GM12878 (cell line): ENCODE measurements at regions not wholly inside any gene's neighbourhood (a gene's known extent, or its start where the extent isn't known, plus 50 kb on each side); places are given as distances from the start of the nearest gene placed in this dataset.

ENCODE experiments used
- ATAC-seq: fragments of 200-7000 bp; cut with Tn5 transposase; 3 replicates; pipeline ENCODE4 v1.9.1; 2020; ENCODE audit warnings: mild to moderate bottlenecking, moderate library complexity
- BruUV-seq: library from RNA; stranded (reverse); fragments of 400-500 nt; replicated peaks from 2 replicates; lab custom pipeline; 2021; lab: Mats Ljungman, UMichigan
- CTCF ChIA-PET: fragments of 300-600 bp; sonication (Branson Sonifier 250); formaldehyde crosslinking; extraction: SDS; loops from one replicate; lab custom pipeline; 2021; ENCODE audit warnings: inconsistent platforms; lab: Yijun Ruan, JAX
- POLR2A ChIA-PET: fragments of 350-600 bp; formaldehyde crosslinking; extraction: SDS; loops from one replicate; lab custom pipeline; 2021; ENCODE audit warnings: inconsistent platforms; lab: Charles Lee
- RAD21 ChIA-PET: fragments of 300-600 bp; sonication (Branson Sonifier 250); formaldehyde crosslinking; loops from one replicate; lab custom pipeline; 2023; ENCODE audit warnings: antibody characterized with exemption; ENCODE audit not compliant: unreplicated experiment; lab: Charles Lee
- SMC1A ChIA-PET: fragments of 300-600 bp; sonication (Branson Sonifier 250); formaldehyde crosslinking; loops from one replicate; lab custom pipeline; 2023; ENCODE audit not compliant: unreplicated experiment, uncharacterized antibody; lab: Charles Lee
- DNase-seq: peaks from one replicate; pipeline ENCODE4 v3.0.0-alpha.2; 2011; ENCODE audit warnings: low read depth, low spot score
- FAIRE-seq: peaks from 3 replicates; lab custom pipeline; 2011; peaks lifted over from hg19 to GRCh38; lab: Jason Lieb, UNC
- H2AFZ ChIP-seq: 2 replicates; pipeline ENCODE4 v1.6.0; 2011; ENCODE audit warnings: low read depth, low read length, control low read depth; ENCODE audit not compliant: control insufficient read depth
- H3K27ac ChIP-seq: 2 replicates; pipeline ENCODE4 v1.5.1; 2011; ENCODE audit warnings: control low read depth; ENCODE audit not compliant: control insufficient read depth, insufficient read depth
- H3K27me3 ChIP-seq, 2 experiments: replicated peaks in 1 of 2; 2 replicates each; pipeline versions ENCODE4 v1.6.0 to v1.6.1; 2011; ENCODE audit warnings: low read length in 1 of 2; ENCODE audit not compliant: control insufficient read depth in 2 of 2, insufficient read depth in 2 of 2
- H3K36me3 ChIP-seq, 2 experiments: 2 replicates each; pipeline ENCODE4 v1.5.1; 2011; ENCODE audit warnings: low read length in 1 of 2; ENCODE audit not compliant: control insufficient read depth in 2 of 2, insufficient read depth in 2 of 2
- H3K4me1 ChIP-seq: 2 replicates; pipeline ENCODE4 v1.6.1; 2011; ENCODE audit warnings: mild to moderate bottlenecking, low read length, moderate library complexity, mixed read lengths; ENCODE audit not compliant: control insufficient read depth, insufficient read depth
- H3K4me2 ChIP-seq: 2 replicates; pipeline ENCODE4 v1.6.0; 2011; ENCODE audit warnings: control low read depth; ENCODE audit not compliant: control insufficient read depth, insufficient read depth
- H3K4me3 ChIP-seq: fragments of 200-600 bp; sonication (generic); 2 replicates; pipeline ENCODE4 v1.5.1; 2016
- H3K79me2 ChIP-seq: 2 replicates; pipeline ENCODE4 v1.6.0; 2011; ENCODE audit warnings: low read length; ENCODE audit not compliant: control insufficient read depth, insufficient read depth
- H3K9ac ChIP-seq: 2 replicates; pipeline ENCODE4 v1.8.0; 2011; ENCODE audit warnings: low read length, control low read depth, mixed read lengths; ENCODE audit not compliant: control insufficient read depth, insufficient read depth
- H3K9me3 ChIP-seq: replicated peaks from 3 replicates; pipeline ENCODE4 v1.5.1; 2011; ENCODE audit warnings: mild to moderate bottlenecking, low read length; ENCODE audit not compliant: control insufficient read depth, insufficient read depth
- H4K20me1 ChIP-seq: 2 replicates; pipeline ENCODE4 v1.6.0; 2011; ENCODE audit not compliant: control insufficient read depth, insufficient read depth
- CHD4 ChIP-seq: fragments of 200-600 bp; sonication (generic); IDR thresholded peaks from 2 replicates; pipeline ENCODE4 v1.6.1; 2016; ENCODE audit warnings: mild to moderate bottlenecking
- EED ChIP-seq: sonication (generic); IDR thresholded peaks from 2 replicates; pipeline ENCODE4 v1.6.1; 2016; ENCODE audit warnings: antibody characterized with exemption, low read depth
- SMAD1 ChIP-seq: fragments of 450-650 bp; IDR thresholded peaks from 2 replicates; pipeline ENCODE4 v1.6.1; 2018; ENCODE audit warnings: mild to moderate bottlenecking, low read depth; ENCODE audit not compliant: partially characterized antibody
- TCF12 ChIP-seq: IDR thresholded peaks from 2 replicates; pipeline ENCODE4 v1.6.1; 2011; ENCODE audit warnings: low read depth, mild to moderate bottlenecking, low read length
- YBX1 ChIP-seq: fragments of 450-650 bp; IDR thresholded peaks from 2 replicates; pipeline ENCODE4 v1.6.1; 2016; ENCODE audit warnings: antibody characterized with exemption
- ZNF207 ChIP-seq: fragments of 450-650 bp; IDR thresholded peaks from 2 replicates; pipeline ENCODE4 v1.6.1; 2014; ENCODE audit warnings: antibody characterized with exemption, mild to moderate bottlenecking, borderline replicate concordance
- WGBS: methylation state at CpG from one replicate; pipeline ENCODE4 v1.1.6; 2016; ENCODE audit warnings: low lambda C conversion rate; ENCODE audit not compliant: insufficient replicate concordance, insufficient coverage; ENCODE audit errors: missing lambda C conversion rate; 5-methylcytosine and 5-hydroxymethylcytosine counted together
- in situ Hi-C: fragments of 300-500 bp; cut with MboI; formaldehyde crosslinking; loops from 9 replicates; pipeline ENCODE4 v1.14.3; 2018; ENCODE audit warnings: mixed read lengths
- intact Hi-C: fragments of 100-400 bp; cut with micrococcal nuclease; formaldehyde crosslinking; loops from one replicate; pipeline ENCODE4 v1.14.2; 2022; ENCODE audit not compliant: unreplicated experiment
- TF ChIP-seq, protein P1 (sequence below): fragments of 450-650 bp; IDR thresholded peaks from 2 replicates; pipeline ENCODE4 v1.6.1; 2018; ENCODE audit warnings: mild to moderate bottlenecking, low read depth, moderate library complexity; ENCODE audit not compliant: partially characterized antibody
- TF ChIP-seq, protein P2 (sequence below): fragments of 150-350 bp; IDR thresholded peaks from 2 replicates; pipeline ENCODE4 v1.6.1; 2016; ENCODE audit warnings: low read depth, low read length
- TF ChIP-seq, protein P3 (sequence below): IDR thresholded peaks from 2 replicates; pipeline ENCODE4 v1.6.1; 2011; ENCODE audit warnings: low read depth, mild to moderate bottlenecking, low read length, moderate library complexity, borderline replicate concordance; ENCODE audit errors: extremely low read depth
- TF ChIP-seq, protein P4 (sequence below): fragments of 450-650 bp; IDR thresholded peaks from 2 replicates; pipeline ENCODE4 v1.6.1; 2017; ENCODE audit warnings: mild to moderate bottlenecking

DNA sequence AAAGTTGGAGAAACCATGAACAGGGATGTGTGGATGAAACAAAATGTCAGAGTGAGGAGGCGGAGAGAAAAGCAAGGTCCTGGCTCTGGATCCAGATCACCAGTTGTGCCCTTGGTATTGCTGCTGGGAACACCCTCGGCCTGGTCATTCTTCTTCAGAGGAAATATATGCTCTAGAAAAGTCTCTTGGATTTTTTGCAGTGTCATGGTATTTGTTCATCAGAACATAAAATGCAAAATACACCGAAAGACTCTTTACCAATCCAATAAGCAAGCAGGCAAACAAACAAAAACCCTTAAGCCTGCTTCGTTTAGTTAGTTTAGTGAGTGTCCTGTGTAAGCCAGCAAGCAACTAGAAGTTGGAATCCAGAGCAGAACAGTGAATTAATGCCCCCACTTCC lies 88.7 kb upstream of the CDH6 start (continued):
- TF ChIP-seq, protein P1, sequence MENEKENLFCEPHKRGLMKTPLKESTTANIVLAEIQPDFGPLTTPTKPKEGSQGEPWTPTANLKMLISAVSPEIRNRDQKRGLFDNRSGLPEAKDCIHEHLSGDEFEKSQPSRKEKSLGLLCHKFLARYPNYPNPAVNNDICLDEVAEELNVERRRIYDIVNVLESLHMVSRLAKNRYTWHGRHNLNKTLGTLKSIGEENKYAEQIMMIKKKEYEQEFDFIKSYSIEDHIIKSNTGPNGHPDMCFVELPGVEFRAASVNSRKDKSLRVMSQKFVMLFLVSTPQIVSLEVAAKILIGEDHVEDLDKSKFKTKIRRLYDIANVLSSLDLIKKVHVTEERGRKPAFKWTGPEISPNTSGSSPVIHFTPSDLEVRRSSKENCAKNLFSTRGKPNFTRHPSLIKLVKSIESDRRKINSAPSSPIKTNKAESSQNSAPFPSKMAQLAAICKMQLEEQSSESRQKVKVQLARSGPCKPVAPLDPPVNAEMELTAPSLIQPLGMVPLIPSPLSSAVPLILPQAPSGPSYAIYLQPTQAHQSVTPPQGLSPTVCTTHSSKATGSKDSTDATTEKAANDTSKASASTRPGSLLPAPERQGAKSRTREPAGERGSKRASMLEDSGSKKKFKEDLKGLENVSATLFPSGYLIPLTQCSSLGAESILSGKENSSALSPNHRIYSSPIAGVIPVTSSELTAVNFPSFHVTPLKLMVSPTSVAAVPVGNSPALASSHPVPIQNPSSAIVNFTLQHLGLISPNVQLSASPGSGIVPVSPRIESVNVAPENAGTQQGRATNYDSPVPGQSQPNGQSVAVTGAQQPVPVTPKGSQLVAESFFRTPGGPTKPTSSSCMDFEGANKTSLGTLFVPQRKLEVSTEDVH: no peak

DNA sequence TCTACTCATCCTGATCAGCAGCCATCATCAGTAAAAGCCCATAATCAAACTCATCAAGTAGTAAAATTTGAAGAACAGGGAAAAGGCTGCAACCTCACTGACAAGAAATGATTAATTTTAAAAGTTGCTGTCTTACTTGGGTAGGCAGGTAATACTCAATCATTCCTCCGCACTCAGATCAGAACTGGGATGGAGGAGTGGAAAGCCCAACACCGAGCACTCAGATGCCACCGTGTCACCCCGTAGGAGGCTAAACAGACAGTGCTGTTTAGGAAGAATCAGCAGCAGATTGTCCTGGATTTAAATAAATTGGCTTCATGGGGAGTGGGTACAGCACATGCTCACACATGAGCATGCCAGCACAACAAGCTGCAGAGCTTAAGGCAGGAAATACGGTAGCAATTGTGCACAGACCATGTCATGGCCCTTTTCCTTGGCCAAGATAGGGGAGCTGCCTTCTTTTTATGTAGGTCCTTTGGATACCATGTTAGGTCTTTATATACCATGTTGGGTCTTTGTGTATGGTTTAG lies 92.6 kb upstream of the CDH6 start:
- Histone ChIP-seq H3K4me3 (no peak overlapping the region), H3K27ac (no peak overlapping the region)
- RAD21 ChIA-PET: no interaction called here
- no peak for TF ChIP-seq TCF12
- TF ChIP-seq EED: no peak
- TF ChIP-seq CHD4: no peak
- TF ChIP-seq, protein P2, sequence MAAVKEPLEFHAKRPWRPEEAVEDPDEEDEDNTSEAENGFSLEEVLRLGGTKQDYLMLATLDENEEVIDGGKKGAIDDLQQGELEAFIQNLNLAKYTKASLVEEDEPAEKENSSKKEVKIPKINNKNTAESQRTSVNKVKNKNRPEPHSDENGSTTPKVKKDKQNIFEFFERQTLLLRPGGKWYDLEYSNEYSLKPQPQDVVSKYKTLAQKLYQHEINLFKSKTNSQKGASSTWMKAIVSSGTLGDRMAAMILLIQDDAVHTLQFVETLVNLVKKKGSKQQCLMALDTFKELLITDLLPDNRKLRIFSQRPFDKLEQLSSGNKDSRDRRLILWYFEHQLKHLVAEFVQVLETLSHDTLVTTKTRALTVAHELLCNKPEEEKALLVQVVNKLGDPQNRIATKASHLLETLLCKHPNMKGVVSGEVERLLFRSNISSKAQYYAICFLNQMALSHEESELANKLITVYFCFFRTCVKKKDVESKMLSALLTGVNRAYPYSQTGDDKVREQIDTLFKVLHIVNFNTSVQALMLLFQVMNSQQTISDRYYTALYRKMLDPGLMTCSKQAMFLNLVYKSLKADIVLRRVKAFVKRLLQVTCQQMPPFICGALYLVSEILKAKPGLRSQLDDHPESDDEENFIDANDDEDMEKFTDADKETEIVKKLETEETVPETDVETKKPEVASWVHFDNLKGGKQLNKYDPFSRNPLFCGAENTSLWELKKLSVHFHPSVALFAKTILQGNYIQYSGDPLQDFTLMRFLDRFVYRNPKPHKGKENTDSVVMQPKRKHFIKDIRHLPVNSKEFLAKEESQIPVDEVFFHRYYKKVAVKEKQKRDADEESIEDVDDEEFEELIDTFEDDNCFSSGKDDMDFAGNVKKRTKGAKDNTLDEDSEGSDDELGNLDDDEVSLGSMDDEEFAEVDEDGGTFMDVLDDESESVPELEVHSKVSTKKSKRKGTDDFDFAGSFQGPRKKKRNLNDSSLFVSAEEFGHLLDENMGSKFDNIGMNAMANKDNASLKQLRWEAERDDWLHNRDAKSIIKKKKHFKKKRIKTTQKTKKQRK: no peak
- TF ChIP-seq, protein P3, sequence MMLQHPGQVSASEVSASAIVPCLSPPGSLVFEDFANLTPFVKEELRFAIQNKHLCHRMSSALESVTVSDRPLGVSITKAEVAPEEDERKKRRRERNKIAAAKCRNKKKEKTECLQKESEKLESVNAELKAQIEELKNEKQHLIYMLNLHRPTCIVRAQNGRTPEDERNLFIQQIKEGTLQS: no peak
- TF ChIP-seq ZNF207: no peak
- TF ChIP-seq, protein P4, sequence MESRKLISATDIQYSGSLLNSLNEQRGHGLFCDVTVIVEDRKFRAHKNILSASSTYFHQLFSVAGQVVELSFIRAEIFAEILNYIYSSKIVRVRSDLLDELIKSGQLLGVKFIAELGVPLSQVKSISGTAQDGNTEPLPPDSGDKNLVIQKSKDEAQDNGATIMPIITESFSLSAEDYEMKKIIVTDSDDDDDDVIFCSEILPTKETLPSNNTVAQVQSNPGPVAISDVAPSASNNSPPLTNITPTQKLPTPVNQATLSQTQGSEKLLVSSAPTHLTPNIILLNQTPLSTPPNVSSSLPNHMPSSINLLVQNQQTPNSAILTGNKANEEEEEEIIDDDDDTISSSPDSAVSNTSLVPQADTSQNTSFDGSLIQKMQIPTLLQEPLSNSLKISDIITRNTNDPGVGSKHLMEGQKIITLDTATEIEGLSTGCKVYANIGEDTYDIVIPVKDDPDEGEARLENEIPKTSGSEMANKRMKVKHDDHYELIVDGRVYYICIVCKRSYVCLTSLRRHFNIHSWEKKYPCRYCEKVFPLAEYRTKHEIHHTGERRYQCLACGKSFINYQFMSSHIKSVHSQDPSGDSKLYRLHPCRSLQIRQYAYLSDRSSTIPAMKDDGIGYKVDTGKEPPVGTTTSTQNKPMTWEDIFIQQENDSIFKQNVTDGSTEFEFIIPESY: no peak
- no peak for TF ChIP-seq YBX1
- no peak for TF ChIP-seq SMAD1
- TF ChIP-seq, all 136 proteins: peak for 0
- Histone ChIP-seq H3K4me2 (no peak overlapping the region), H3K79me2 (no peaks in the 10 kb centered on the region), H2AFZ (no peak overlapping the region), H4K20me1 (no peaks in the 10 kb centered on the region), H3K36me3 (no peaks in the 10 kb centered on the region), H3K9me3 (no peaks in the 10 kb centered on the region), H3K27me3 (no peaks in the 10 kb centered on the region), H3K4me1 (no peaks in the 10 kb centered on the region), H3K9ac (no peak overlapping the region)
- in situ Hi-C loops: no loop called here
- intact Hi-C loops: no loop called here
- FAIRE-seq (no peak), DNase-seq (no peak), ATAC-seq (no peak)
- 3% methylated on average over 5 of the region's 5 CpGs for WGBS
- POLR2A ChIA-PET: no interaction called here
- CTCF ChIA-PET: no interaction called here
- BruUV-seq: no TSS peak
- SMC1A ChIA-PET: no interaction called here
